Right ventricle myocardium inferior (tissue), 1 donor: ENCODE measurements at regions not wholly inside any gene's neighbourhood (a gene's known extent, or its start where the extent isn't known, plus 50 kb on each side); places are given as distances from the start of the nearest gene placed in this dataset.
"Not testable (repeated sequence)": the region's sequence is repeated elsewhere in the genome, so short reads cannot be mapped to it uniquely, and the experiment has no call there.

ENCODE experiments used
- ATAC-seq: fragments of 200-7000 bp; cut with Tn5 transposase; one replicate; pipeline ENCODE4 v1.9.1; 2020; ENCODE audit warnings: mild to moderate bottlenecking, moderate library complexity
- DNase-seq: peaks from one replicate; pipeline ENCODE4 v3.0.0; 2021; ENCODE audit errors: missing footprints
- intact Hi-C: fragments of 100-400 bp; cut with DNase I; formaldehyde crosslinking; loops from one replicate; pipeline ENCODE4 v1.11.0; 2022
- donor health status: DM: no; HTN: yes; CAD: no; lungs with severe emphysema.

DNA sequence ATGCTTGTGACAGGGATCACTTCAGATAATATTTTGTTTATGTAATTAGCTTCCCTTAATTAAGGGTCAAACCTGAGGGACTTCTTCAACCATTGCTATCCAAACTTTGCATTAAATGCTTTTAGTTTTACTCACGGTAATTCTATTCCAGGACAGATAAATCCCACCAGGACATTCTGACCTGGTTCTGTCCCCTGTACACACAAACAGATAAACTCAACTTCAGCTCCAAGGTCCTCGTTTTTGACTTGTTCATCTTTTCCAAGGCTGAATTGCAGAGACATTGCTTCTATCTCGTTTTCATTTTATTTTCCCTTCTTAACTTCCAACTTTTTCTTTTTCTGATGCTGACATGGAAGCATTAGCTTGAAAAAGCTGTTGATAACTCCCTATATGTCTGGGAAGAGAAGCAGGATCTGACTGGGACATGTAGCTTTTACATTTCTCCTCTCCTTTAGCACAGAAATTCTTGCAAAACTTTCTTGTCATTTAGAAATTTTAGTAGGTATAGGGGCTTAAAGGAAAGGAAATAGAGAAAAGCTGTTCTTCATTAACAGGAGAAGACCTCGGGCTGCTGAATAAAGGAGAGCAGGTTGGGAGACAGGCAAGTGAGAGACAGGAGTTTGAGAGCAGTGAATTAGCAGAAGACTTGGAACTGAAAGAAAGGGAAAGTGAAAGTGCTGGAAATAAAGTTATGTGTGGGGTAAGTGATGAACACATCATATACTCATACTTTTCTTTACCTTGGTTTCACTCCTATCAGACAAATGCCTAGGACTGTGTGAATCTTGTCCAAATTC is 231.7 kb upstream of the B3GALT2 start:
- DNase-seq (no peak), ATAC-seq (peak; percentile 69)
- intact Hi-C loops: no loop called here

DNA sequence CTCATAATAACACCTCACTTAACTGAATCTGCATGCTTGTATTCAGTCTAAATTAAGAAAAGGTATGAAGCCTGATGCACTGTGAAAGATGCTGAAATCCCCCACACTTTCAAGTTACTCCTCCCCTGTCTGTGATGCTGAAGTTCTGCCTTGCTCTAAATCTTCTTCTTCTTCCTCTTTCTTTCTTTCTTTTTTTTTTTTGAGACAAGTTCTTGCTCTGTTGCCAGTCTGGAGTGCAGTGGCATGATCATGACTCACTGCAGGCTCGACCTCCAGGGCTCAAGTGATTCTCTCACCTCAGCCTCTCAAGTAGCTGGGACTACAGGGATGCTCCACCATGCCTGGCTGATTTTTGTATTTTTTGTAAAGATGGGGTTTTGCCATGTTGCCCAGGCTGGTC is 231.0 kb upstream of the B3GALT2 start:
- intact Hi-C loops: no loop called here
- DNase-seq (no peak), ATAC-seq (no peak)

- no peak for DNase-seq
- intact Hi-C loops: no loop called here
- ATAC-seq: no peak
These were observed 230.0 kb upstream of the B3GALT2 start for GRCh38 chr1:193416226-193417024.

GRCh38 chr1:193415256-193415655 is 228.8 kb upstream of the B3GALT2 start:
- no peak for ATAC-seq
- intact Hi-C loops: no loop called here
- DNase-seq: no peak

GRCh38 chr1:193413376-193413775 is 227.0 kb upstream of the B3GALT2 start:
- ATAC-seq (no peak), DNase-seq (no peak)
- intact Hi-C loops: no loop called here

DNA sequence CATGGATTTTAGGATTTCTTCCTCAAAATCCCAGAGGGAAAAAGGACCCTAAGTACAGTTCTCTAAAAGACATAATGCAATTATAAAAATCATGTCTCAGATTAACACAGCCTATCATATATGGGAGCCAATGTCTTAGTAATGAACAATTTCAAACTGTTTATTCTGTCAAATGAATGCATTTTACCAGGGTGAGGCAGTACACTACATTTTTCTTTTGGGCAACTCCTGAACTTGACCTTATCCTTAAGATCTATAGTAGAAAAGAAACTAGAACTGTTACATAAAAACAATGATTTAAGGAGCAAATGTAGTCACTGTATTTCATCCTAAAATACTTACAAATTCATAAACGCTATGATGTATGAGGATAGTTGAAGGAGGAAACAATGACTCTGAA is 226.3 kb upstream of the B3GALT2 start:
- DNase-seq: no peak
- ATAC-seq: no peak
- intact Hi-C loops: no loop called here

- intact Hi-C loops: no loop called here
- no peak for DNase-seq
- ATAC-seq: no peak
These were observed 225.3 kb upstream of the B3GALT2 start for GRCh38 chr1:193411714-193412113.

- no peak for ATAC-seq
- no peak for DNase-seq
- intact Hi-C loops: no loop called here
These were observed 224.8 kb upstream of the B3GALT2 start for GRCh38 chr1:193411215-193411614.

- intact Hi-C loops: loop anchor here (5.0 to 10.0 kb wide), 4 partner anchors 222 to 886 kb away; partner anchors contain the start of gene B3GALT2
- ATAC-seq (peak; percentile 83), DNase-seq (peak; percentile 85)
These were observed 222.4 kb upstream of the B3GALT2 start for GRCh38 chr1:193408782-193409293.

GRCh38 chr1:193406901-193407300 is 220.5 kb upstream of the B3GALT2 start:
- no peak for ATAC-seq
- DNase-seq: no peak
- intact Hi-C loops: loop anchor here (5.0 to 10.0 kb wide), 4 partner anchors 220 to 888 kb away; partner anchors contain the start of gene B3GALT2

DNA sequence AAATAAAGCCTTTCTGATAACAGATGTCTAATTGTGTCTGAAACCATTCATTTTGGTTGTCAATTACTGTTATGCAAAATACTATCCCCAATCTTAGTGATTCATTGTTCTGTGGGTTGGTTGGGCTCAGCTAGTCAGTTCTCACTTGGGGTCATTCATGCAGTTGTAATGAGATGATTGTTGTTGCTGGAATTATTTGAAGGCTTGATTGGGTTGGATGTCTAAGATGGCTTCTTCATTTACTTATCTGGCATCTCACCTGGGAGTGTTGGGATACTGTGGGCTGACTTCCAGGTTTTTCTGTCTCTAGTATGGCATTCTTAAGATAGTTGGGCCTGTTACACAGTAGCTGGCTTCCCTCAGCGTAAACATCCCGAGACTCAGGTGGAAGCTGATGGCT is 217.8 kb upstream of the B3GALT2 start:
- no peak for DNase-seq
- ATAC-seq: no peak
- intact Hi-C loops: loop anchor here (10.0 kb wide), 2 partner anchors 551 to 891 kb away; no protein-coding TSS in a partner anchor

DNA sequence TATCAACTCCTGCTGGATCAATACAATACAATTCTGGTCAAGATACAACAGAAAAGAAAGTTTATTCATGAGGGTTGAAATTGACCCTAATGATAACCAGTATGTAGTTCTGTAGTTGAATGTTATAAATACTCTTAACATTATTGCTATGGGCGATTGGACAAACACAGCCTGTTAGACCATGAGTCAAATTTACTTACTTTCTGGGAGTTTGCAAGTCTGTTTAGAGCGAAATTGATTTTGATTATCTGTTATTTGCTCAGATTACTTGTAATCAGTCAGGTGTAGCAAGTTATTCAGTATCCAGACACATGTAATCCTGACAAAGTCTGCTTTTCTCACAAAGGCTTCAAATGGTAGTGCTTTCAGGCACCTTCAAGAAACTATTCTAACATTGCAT is 216.6 kb upstream of the B3GALT2 start:
- intact Hi-C loops: loop anchor here (10.0 kb wide), 2 partner anchors 552 to 892 kb away; no protein-coding TSS in a partner anchor
- ATAC-seq (no peak), DNase-seq (no peak)

DNA sequence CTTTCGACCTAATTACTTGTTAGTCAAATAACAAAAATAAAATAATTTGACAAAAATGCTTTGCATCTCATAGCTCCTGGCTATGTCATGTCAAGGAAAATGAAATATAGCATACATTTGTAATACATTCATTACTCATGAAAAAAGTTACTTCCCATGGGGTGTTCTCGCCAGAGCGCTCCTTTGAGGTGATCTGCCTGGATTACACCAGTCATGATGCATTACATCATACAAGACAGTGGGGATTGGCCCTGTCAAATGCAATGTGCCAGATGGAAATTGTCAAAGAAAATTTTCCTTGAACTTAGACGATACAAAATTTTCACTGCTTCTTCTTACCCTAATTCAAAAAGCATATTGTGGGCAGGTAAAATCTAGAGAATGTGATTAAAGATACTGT is 215.6 kb upstream of the B3GALT2 start:
- intact Hi-C loops: loop anchor here (10.0 kb wide), 2 partner anchors 553 to 893 kb away; no protein-coding TSS in a partner anchor
- ATAC-seq: no peak
- DNase-seq: no peak

- ATAC-seq (no peak), DNase-seq (no peak)
- intact Hi-C loops: no loop called here
These were observed 207.9 kb upstream of the B3GALT2 start for GRCh38 chr1:193394336-193394735.

DNA sequence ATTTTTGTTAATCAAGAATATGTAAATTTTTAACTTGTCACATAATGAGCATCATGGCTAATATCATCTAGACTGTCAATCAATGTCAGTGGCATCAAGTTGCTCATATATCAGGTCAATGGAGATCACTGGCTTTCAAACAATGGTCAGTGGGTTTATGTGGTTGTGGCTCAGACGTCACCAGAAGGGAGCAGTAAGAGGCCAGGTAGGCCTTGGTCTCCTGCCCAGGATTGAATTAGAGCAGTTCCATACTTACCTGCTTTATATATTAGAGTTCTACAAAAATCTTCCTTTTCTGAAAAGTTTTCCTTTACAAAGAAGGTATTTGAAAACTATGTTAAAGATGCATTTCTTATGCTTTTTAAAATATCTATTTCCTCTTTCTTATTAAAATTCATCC is 206.3 kb upstream of the B3GALT2 start:
- ATAC-seq (no peak), DNase-seq (no peak)
- intact Hi-C loops: no loop called here

GRCh38 chr1:193388683-193389082 is 202.3 kb upstream of the B3GALT2 start:
- intact Hi-C loops: no loop called here
- DNase-seq (no peak), ATAC-seq (no peak)

- DNase-seq (no peak), ATAC-seq (peak; percentile 37)
- intact Hi-C loops: no loop called here
These were observed 201.8 kb upstream of the B3GALT2 start for GRCh38 chr1:193388165-193388564.

GRCh38 chr1:193387406-193387805 is 201.0 kb upstream of the B3GALT2 start:
- ATAC-seq: no peak
- intact Hi-C loops: no loop called here
- no peak for DNase-seq

DNA sequence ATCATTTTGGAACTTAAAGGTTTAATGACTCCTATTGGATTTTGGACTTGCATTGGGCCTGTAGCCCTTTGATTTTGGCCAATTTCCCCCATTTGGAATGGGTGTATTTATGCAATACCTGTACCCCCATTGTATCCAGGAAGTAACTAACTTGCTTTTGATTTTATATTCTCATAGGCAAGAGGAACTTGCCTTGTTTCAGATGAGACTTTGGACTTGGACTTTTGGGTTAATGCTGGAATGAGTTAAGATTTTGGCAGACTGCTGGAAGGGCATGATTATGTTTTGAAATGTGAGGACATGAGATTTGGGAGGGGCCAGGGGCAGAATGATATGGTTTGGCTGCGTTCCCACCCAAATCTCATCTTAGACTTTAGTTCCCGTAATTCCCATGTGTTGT is 192.0 kb upstream of the B3GALT2 start:
- DNase-seq, ATAC-seq, intact Hi-C loops: not testable (repeated sequence)

DNA sequence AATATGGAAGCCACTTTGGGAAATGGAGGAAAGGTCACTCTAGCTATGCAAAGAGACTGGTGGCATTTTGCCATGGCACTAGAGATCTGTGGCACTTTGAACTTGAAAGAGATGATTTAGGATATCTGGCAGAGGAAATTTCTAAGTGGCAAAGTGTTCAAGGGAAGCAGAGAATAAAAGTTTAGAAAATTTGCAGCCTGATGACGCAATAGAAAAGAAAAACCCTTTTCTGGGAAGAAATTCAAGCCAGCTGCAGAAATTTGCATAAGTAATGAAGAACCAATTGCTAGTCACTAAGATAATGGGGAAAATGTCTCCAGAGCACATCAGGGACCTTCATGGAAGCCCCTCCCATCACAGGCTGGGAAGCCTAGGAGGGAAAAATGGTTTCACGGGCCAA is 191.1 kb upstream of the B3GALT2 start:
- intact Hi-C loops: no loop called here
- DNase-seq: no peak
- no peak for ATAC-seq
